VCaP (cell line): ENCODE measurements at regions not wholly inside any gene's neighbourhood (a gene's known extent, or its start where the extent isn't known, plus 50 kb on each side); places are given as distances from the start of the nearest gene placed in this dataset.

ENCODE experiments used
- H3K27ac ChIP-seq: fragments of 450-650 bp; 2 replicates; pipeline ENCODE4 v1.5.1; 2017
- TF ChIP-seq, protein P1 (sequence below): fragments of 450-650 bp; conservative IDR thresholded peaks from 2 replicates; pipeline ENCODE4 v1.5.1; 2017; ENCODE audit warnings: mild to moderate bottlenecking, moderate library complexity

DNA sequence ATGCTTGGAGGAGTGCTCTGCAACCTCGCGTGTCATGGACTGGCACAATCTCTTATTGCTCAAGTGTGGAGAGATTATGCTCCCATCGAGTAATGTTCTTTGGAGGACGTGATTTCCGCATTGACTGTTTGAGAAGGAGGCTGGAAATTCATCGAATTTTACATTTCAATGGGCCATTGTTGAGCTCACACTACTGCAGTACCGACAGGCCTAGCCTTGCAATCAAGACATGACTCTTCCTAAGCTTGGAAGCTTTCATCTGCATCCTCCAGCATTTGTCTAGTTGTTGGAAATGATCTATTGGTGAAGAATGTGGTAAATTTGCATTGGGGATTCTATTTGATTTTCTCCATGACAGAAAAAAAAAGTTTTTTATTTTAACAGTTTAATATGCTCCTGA, 156.8 kb downstream of the FZD1 start:
- no peak overlapping the region for H3K27ac ChIP-seq
- TF ChIP-seq, protein P1, sequence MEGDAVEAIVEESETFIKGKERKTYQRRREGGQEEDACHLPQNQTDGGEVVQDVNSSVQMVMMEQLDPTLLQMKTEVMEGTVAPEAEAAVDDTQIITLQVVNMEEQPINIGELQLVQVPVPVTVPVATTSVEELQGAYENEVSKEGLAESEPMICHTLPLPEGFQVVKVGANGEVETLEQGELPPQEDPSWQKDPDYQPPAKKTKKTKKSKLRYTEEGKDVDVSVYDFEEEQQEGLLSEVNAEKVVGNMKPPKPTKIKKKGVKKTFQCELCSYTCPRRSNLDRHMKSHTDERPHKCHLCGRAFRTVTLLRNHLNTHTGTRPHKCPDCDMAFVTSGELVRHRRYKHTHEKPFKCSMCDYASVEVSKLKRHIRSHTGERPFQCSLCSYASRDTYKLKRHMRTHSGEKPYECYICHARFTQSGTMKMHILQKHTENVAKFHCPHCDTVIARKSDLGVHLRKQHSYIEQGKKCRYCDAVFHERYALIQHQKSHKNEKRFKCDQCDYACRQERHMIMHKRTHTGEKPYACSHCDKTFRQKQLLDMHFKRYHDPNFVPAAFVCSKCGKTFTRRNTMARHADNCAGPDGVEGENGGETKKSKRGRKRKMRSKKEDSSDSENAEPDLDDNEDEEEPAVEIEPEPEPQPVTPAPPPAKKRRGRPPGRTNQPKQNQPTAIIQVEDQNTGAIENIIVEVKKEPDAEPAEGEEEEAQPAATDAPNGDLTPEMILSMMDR, result no peak

- TF ChIP-seq, protein P1, result no peak
- H3K27ac ChIP-seq, result no peak overlapping the region
Measured at GRCh38 chr7:91424371-91424770, 160.1 kb downstream of the FZD1 start.

- TF ChIP-seq, protein P1, result no peak
- no peak overlapping the region for H3K27ac ChIP-seq
Measured at GRCh38 chr7:91425149-91425548, 160.9 kb downstream of the FZD1 start.

- H3K27ac ChIP-seq, result no peak overlapping the region
- TF ChIP-seq, protein P1, result no peak
Measured at GRCh38 chr7:91427051-91427450, 162.8 kb downstream of the FZD1 start.

DNA sequence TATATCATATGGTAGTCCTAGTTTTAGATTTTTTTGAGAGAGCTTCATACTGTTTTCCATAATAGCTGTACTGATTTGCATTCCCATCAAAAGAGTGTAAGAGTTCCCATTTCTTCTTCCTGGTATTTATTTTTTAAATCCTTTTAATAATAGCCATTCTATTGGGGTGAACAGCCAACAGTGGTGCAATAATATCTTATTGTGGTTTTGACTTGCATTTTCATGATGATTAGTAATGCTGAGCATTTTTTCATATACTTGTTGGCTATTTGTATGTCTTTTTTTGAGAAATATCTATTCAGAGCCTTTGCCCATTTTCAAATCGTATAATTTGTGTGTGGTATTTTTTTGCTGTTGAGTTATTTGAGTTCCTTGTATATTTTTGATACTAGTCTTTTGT, 167.4 kb downstream of the FZD1 start:
- TF ChIP-seq, protein P1, result no peak
- H3K27ac ChIP-seq, result no peak overlapping the region

DNA sequence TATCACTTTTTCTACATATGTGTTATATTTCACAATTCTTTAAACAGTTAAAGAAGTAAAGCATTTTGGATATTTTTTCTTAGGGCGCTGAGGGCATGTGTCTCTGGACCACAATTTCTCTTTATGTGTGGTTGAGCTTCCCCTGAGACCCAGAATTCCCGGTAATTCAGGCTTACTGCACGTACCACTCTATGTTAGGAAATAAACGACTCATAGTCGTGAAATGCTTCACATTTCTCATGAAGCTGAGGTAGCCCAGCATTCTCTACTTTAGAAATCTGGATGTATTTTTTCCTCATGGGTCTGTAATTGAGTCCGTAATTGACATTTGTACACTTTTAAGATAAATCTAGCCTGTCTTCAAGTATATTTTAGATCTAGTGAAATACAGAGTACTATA, 170.6 kb downstream of the FZD1 start:
- H3K27ac ChIP-seq, result no peak overlapping the region
- TF ChIP-seq, protein P1, result no peak

GRCh38 chr7:91435381-91436059, 171.3 kb downstream of the FZD1 start:
- H3K27ac ChIP-seq, result no peak overlapping the region
- TF ChIP-seq, protein P1, result no peak
